H1 (cell line): ENCODE measurements at regions not wholly inside any gene's neighbourhood (a gene's known extent, or its start where the extent isn't known, plus 50 kb on each side); places are given as distances from the start of the nearest gene placed in this dataset.

ENCODE experiments used
- CTCF ChIA-PET: fragments of 300-600 bp; sonication (Branson Sonifier 250); formaldehyde crosslinking; loops from one replicate; lab custom pipeline; 2021; ENCODE audit not compliant: partially characterized antibody; lab: Charles Lee
- POLR2A ChIA-PET: fragments of 300-600 bp; sonication (Branson Sonifier 250); formaldehyde crosslinking; loops from one replicate; lab custom pipeline; 2021; ENCODE audit warnings: inconsistent platforms; ENCODE audit not compliant: partially characterized antibody; lab: Charles Lee
- DNase-seq, 2 experiments: peaks; one replicate each; pipeline versions ENCODE4 v3.0.0 to v3.0.0-alpha.2; 2010 to 2022; ENCODE audit warnings: low spot score in 2 of 2, low read depth in 1 of 2, mixed read lengths in 1 of 2
- FAIRE-seq: peaks from 2 replicates; lab custom pipeline; 2011; peaks lifted over from hg19 to GRCh38; lab: Jason Lieb, UNC
- H2AFZ ChIP-seq: 2 replicates; pipeline ENCODE4 v1.8.1; 2012; ENCODE audit warnings: low read length, inconsistent platforms
- H2AK5ac ChIP-seq: 2 replicates; pipeline ENCODE4 v1.6.1; 2013; ENCODE audit warnings: low read depth, low read length
- H2BK120ac ChIP-seq: replicated peaks from 2 replicates; pipeline ENCODE3; 2013; ENCODE audit warnings: low read depth, low read length, inconsistent platforms
- H2BK12ac ChIP-seq: 2 replicates; pipeline ENCODE4 v1.6.1; 2013; ENCODE audit warnings: low read depth, low read length
- H2BK15ac ChIP-seq: 2 replicates; pipeline ENCODE4 v1.6.1; 2013; ENCODE audit warnings: low read length
- H2BK20ac ChIP-seq: 2 replicates; pipeline ENCODE4 v1.6.1; 2013; ENCODE audit warnings: low read length
- H2BK5ac ChIP-seq: 2 replicates; pipeline ENCODE4 v1.6.1; 2013; ENCODE audit warnings: low read depth, low read length
- H3K14ac ChIP-seq: 2 replicates; pipeline ENCODE4 v1.6.1; 2013; ENCODE audit warnings: inconsistent platforms; ENCODE audit not compliant: insufficient read length
- H3K18ac ChIP-seq: 2 replicates; pipeline ENCODE4 v1.6.1; 2013; ENCODE audit warnings: low read length; ENCODE audit errors: extremely low read depth
- H3K23ac ChIP-seq: 2 replicates; pipeline ENCODE4 v1.6.1; 2013; ENCODE audit warnings: inconsistent platforms; ENCODE audit not compliant: insufficient read length
- H3K23me2 ChIP-seq: 2 replicates; pipeline ENCODE4 v1.6.1; 2013; ENCODE audit warnings: low read depth, low read length
- H3K27ac ChIP-seq: 2 replicates; pipeline ENCODE4 v1.6.1; 2011; ENCODE audit warnings: low read depth, low read length, inconsistent platforms
- H3K27me3 ChIP-seq, 4 experiments: replicated peaks in 1 of 4; 1 replicate in 1 of 4; 2 replicates in 3 of 4; pipeline versions ENCODE4 v1.6.1 to v1.8.1; 2011 to 2013; ENCODE audit warnings: low read length in 3 of 4, mild to moderate bottlenecking in 3 of 4, inconsistent platforms in 2 of 4, mixed read lengths in 2 of 4, moderate library complexity in 1 of 4; ENCODE audit not compliant: control insufficient read depth in 3 of 4, insufficient read depth in 3 of 4; ENCODE audit errors: extremely low read depth in 1 of 4
- H3K36me3 ChIP-seq, 4 experiments: 2 replicates each; pipeline versions ENCODE4 v1.6.1 to v1.8.1; 2011 to 2013; ENCODE audit warnings: mild to moderate bottlenecking in 4 of 4, low read length in 3 of 4, moderate library complexity in 2 of 4, control low read depth in 1 of 4, inconsistent platforms in 1 of 4; ENCODE audit not compliant: insufficient read depth in 4 of 4, control insufficient read depth in 2 of 4
- H3K4ac ChIP-seq: replicated peaks from 2 replicates; pipeline ENCODE3; 2013; ENCODE audit warnings: low read length, low read depth, mixed read lengths, inconsistent platforms; ENCODE audit not compliant: insufficient read length
- H3K4me1 ChIP-seq, 4 experiments: replicated peaks in 1 of 4; 1 replicate in 1 of 4; 2 replicates in 3 of 4; pipeline versions ENCODE4 v1.6.1 to v1.8.1; 2011 to 2013; ENCODE audit warnings: low read length in 3 of 4, inconsistent platforms in 2 of 4, mixed read lengths in 1 of 4; ENCODE audit not compliant: insufficient read depth in 4 of 4, control insufficient read depth in 3 of 4
- H3K4me2 ChIP-seq, 2 experiments: 2 replicates each; pipeline versions ENCODE4 v1.6.1 to v1.8.1; 2011 to 2013; ENCODE audit warnings: low read depth in 2 of 2, low read length in 2 of 2, control low read depth in 1 of 2, inconsistent platforms in 1 of 2, mild to moderate bottlenecking in 1 of 2; ENCODE audit not compliant: insufficient read depth in 1 of 2
- H3K4me3 ChIP-seq, 4 experiments: fragments of 200-600, 300-600 bp in 1 of 4; sonication (generic), shearing (Covaris generic), sonication (Bioruptor Twin) in 1 of 4; 2 replicates each; pipeline versions ENCODE4 v1.5.1 to v1.8.1; 2011 to 2016; ENCODE audit warnings: low read length in 4 of 4, low read depth in 3 of 4, control low read depth in 2 of 4, inconsistent platforms in 2 of 4, mild to moderate bottlenecking in 2 of 4, mixed read lengths in 1 of 4, moderate library complexity in 1 of 4; ENCODE audit not compliant: insufficient read depth in 2 of 4; ENCODE audit errors: extremely low read depth in 1 of 4
- H3K56ac ChIP-seq: replicated peaks from 2 replicates; pipeline ENCODE3; 2013; ENCODE audit warnings: low read depth, mild to moderate bottlenecking, mixed read lengths, low read length, inconsistent platforms; ENCODE audit not compliant: insufficient read length
- H3K79me1 ChIP-seq: 2 replicates; pipeline ENCODE4 v1.6.1; 2013; ENCODE audit warnings: low read depth, low read length, control low read depth
- H3K79me2 ChIP-seq, 2 experiments: 2 replicates each; pipeline versions ENCODE4 v1.6.1 to v1.8.1; 2012 to 2013; ENCODE audit warnings: low read length in 2 of 2, mild to moderate bottlenecking in 2 of 2, inconsistent platforms in 1 of 2; ENCODE audit not compliant: insufficient read depth in 2 of 2, control insufficient read depth in 1 of 2
- H3K9ac ChIP-seq, 4 experiments: replicated peaks in 1 of 4; 1 replicate in 1 of 4; 2 replicates in 3 of 4; pipeline versions ENCODE4 v1.6.1 to v1.8.1; 2011 to 2013; ENCODE audit warnings: low read depth in 3 of 4, low read length in 3 of 4, control low read depth in 2 of 4, mild to moderate bottlenecking in 2 of 4, moderate library complexity in 2 of 4, inconsistent platforms in 1 of 4; ENCODE audit errors: extremely low read depth in 1 of 4
- H3K9me3 ChIP-seq, 2 experiments: 2 replicates each; pipeline versions ENCODE4 v1.6.1 to v1.8.1; 2012 to 2013; ENCODE audit warnings: mild to moderate bottlenecking in 2 of 2, moderate library complexity in 2 of 2, control low read depth in 1 of 2, inconsistent platforms in 1 of 2, low read depth in 1 of 2, low read length in 1 of 2, mixed read lengths in 1 of 2; ENCODE audit not compliant: insufficient read depth in 2 of 2
- H4K20me1 ChIP-seq, 2 experiments: replicated peaks in 1 of 2; 2 replicates each; pipeline versions ENCODE3 to v1.8.1; 2011 to 2013; ENCODE audit warnings: inconsistent platforms in 2 of 2, low read length in 2 of 2, mild to moderate bottlenecking in 1 of 2; ENCODE audit not compliant: insufficient read depth in 2 of 2, control insufficient read depth in 1 of 2
- H4K5ac ChIP-seq: 2 replicates; pipeline ENCODE4 v1.6.1; 2013; ENCODE audit warnings: low read length, low read depth, mixed read lengths, inconsistent platforms; ENCODE audit not compliant: insufficient read length
- H4K8ac ChIP-seq: 2 replicates; pipeline ENCODE4 v1.8.0; 2013; ENCODE audit warnings: mild to moderate bottlenecking, moderate library complexity, low read length, inconsistent platforms; ENCODE audit not compliant: insufficient read depth; ENCODE audit errors: extremely low read depth
- H4K91ac ChIP-seq: replicated peaks from 2 replicates; pipeline ENCODE3; 2013; ENCODE audit warnings: low read length, mixed read lengths, inconsistent platforms; ENCODE audit not compliant: insufficient read length
- ATF3 ChIP-seq: IDR thresholded peaks from 2 replicates; pipeline ENCODE4 v1.6.1; 2011; ENCODE audit warnings: low read depth, mild to moderate bottlenecking, low read length; ENCODE audit not compliant: insufficient read depth
- EGR1 ChIP-seq: IDR thresholded peaks from 2 replicates; pipeline ENCODE4 v1.6.1; 2011; ENCODE audit warnings: low read depth, low read length, borderline replicate concordance
- JUN ChIP-seq: IDR thresholded peaks from 2 replicates; pipeline ENCODE4 v1.6.1; 2011; ENCODE audit warnings: low read depth, mild to moderate bottlenecking, improper control_type of control experiment, low read length
- KDM1A ChIP-seq: fragments of 200-600, 300-600 bp; sonication (generic); IDR thresholded peaks from 2 replicates; pipeline ENCODE4 v1.7.1; 2016; ENCODE audit warnings: mild to moderate bottlenecking, low read length, borderline replicate concordance
- TCF12 ChIP-seq: IDR thresholded peaks from 2 replicates; pipeline ENCODE4 v1.6.1; 2011; ENCODE audit warnings: low read depth, mild to moderate bottlenecking, low read length
- TF ChIP-seq, protein P1 (sequence below): IDR thresholded peaks from 2 replicates; pipeline ENCODE4 v1.6.1; 2012; ENCODE audit warnings: low read length, inconsistent platforms
- TF ChIP-seq, protein P2 (sequence below): IDR thresholded peaks from 2 replicates; pipeline ENCODE4 v1.6.1; 2012; ENCODE audit warnings: inconsistent platforms

DNA sequence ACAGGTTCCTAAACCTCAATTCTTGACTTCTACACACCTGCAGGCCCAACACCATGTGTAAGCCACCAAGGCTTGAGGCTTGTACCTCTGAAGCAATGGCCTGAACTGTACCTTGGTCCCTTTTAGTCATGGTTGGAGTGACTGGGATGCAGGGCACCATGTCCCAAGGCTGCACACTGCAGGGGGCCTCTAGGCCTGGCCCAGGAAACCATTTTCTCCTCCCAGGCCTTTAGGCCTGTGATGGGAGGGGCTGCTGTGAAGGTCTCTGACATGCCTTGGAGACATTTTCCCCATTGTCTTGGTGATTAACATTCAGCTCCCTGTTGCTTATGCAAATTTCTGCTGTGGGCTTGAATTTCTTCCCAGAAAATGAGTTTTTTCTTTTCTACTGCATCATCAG, 75.8 kb upstream of the ZNF678 start:
- Histone ChIP-seq H4K20me1 (no peaks in the 10 kb centered on the region), H3K79me2 (no peaks in the 10 kb centered on the region), H3K79me1 (no peaks in the 10 kb centered on the region), H3K9ac (no peak overlapping the region), H3K4ac (no peak overlapping the region), H3K4me1 (no peaks in the 10 kb centered on the region), H3K36me3 (no peaks in the 10 kb centered on the region; a peak in 1 of 8 replicates), H2BK120ac (no peak overlapping the region), H2BK15ac (no peak overlapping the region), H3K18ac (no peak overlapping the region), H4K8ac (no peak overlapping the region), H3K9me3 (peaks cover 13 to 19% of the 10 kb centered on the region in 2 experiments), H3K27me3 (no peaks in the 10 kb centered on the region), H3K23me2 (no peaks in the 10 kb centered on the region), H2BK20ac (no peak overlapping the region), H4K5ac (no peak overlapping the region), H4K91ac (no peak overlapping the region), H2AK5ac (no peak overlapping the region), H3K4me3 (no peak overlapping the region), H2AFZ (no peak overlapping the region), H3K27ac (no peak overlapping the region), H3K14ac (no peak overlapping the region), H2BK12ac (no peak overlapping the region), H3K4me2 (no peak overlapping the region), H3K56ac (no peak overlapping the region), H3K23ac (no peak overlapping the region), H2BK5ac (no peak overlapping the region)
- ChIA-PET POLR2A (no interaction called here), CTCF (no interaction called here)
- no peak for DNase-seq
- TF ChIP-seq JUN = no peak
- no peak for TF ChIP-seq KDM1A
- no peak for TF ChIP-seq ATF3
- TF ChIP-seq TCF12 = no peak
- TF ChIP-seq, protein P1, sequence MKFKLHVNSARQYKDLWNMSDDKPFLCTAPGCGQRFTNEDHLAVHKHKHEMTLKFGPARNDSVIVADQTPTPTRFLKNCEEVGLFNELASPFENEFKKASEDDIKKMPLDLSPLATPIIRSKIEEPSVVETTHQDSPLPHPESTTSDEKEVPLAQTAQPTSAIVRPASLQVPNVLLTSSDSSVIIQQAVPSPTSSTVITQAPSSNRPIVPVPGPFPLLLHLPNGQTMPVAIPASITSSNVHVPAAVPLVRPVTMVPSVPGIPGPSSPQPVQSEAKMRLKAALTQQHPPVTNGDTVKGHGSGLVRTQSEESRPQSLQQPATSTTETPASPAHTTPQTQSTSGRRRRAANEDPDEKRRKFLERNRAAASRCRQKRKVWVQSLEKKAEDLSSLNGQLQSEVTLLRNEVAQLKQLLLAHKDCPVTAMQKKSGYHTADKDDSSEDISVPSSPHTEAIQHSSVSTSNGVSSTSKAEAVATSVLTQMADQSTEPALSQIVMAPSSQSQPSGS = no peak
- no peak for TF ChIP-seq EGR1
- TF ChIP-seq, protein P2, sequence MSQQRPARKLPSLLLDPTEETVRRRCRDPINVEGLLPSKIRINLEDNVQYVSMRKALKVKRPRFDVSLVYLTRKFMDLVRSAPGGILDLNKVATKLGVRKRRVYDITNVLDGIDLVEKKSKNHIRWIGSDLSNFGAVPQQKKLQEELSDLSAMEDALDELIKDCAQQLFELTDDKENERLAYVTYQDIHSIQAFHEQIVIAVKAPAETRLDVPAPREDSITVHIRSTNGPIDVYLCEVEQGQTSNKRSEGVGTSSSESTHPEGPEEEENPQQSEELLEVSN = no peak
- FAIRE-seq = no peak
